Transverse colon (tissue), 4 donors: ENCODE measurements at regions not wholly inside any gene's neighbourhood (a gene's known extent, or its start where the extent isn't known, plus 50 kb on each side); places are given as distances from the start of the nearest gene placed in this dataset.

ENCODE experiments used
- POLR2A ChIP-seq: fragments of 450-650 bp; IDR thresholded peaks from one replicate; pipeline ENCODE4 v1.6.1; 2016; ENCODE audit warnings: antibody characterized with exemption, mild to moderate bottlenecking, moderate library complexity
- POLR2AphosphoS5 ChIP-seq, 3 donors: sonication (generic); formaldehyde crosslinking; IDR thresholded peaks; one replicate each; pipeline ENCODE4 v1.6.1; 2016; ENCODE audit warnings: antibody characterized with exemption in 3 of 3
- TF ChIP-seq, protein P1 (sequence below), 5 experiments: fragments of 200-600 bp in 3 of 5; fragments of 450-650 bp in 2 of 5; sonication (generic) in 3 of 5; IDR thresholded peaks; 1 replicate in 2 of 5; 2 replicates in 3 of 5; pipeline ENCODE4 v1.5.1; 2016 to 2017; ENCODE audit warnings: antibody characterized with exemption in 5 of 5, inconsistent platforms in 3 of 5, mild to moderate bottlenecking in 2 of 5, moderate library complexity in 1 of 5

DNA sequence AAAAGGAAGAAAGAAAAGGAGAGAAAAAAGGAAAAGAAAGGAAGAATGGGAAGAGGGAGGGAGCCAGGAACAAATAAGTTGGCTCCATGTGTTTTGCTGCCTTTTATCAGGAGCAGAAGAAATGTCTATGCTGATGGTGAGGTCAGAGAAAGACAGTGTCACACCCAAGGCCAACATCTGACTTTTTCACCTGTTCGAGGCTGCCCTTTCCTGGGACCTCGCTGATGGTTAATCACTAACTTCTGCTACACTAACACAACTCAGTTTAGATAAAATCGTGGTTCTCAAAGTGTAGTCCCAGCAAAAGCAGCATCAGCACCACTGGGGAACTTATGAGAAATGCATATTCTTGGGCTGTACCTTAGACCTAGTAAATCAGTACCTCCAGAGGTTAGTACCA lies 88.2 kb upstream of the FER start:
- TF ChIP-seq, protein P1, sequence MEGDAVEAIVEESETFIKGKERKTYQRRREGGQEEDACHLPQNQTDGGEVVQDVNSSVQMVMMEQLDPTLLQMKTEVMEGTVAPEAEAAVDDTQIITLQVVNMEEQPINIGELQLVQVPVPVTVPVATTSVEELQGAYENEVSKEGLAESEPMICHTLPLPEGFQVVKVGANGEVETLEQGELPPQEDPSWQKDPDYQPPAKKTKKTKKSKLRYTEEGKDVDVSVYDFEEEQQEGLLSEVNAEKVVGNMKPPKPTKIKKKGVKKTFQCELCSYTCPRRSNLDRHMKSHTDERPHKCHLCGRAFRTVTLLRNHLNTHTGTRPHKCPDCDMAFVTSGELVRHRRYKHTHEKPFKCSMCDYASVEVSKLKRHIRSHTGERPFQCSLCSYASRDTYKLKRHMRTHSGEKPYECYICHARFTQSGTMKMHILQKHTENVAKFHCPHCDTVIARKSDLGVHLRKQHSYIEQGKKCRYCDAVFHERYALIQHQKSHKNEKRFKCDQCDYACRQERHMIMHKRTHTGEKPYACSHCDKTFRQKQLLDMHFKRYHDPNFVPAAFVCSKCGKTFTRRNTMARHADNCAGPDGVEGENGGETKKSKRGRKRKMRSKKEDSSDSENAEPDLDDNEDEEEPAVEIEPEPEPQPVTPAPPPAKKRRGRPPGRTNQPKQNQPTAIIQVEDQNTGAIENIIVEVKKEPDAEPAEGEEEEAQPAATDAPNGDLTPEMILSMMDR (IDR thresholded peaks at IDR 0.05) = no peak
- TF ChIP-seq POLR2A (no peak), POLR2AphosphoS5 (IDR thresholded peaks at IDR 0.05) (no peak)
